Suprapubic skin (tissue), 4 donors: ENCODE measurements at regions not wholly inside any gene's neighbourhood (a gene's known extent, or its start where the extent isn't known, plus 50 kb on each side); places are given as distances from the start of the nearest gene placed in this dataset.

Experiments used
- DNase-seq, 2 donors: peaks; one replicate each; pipeline ENCODE4 v3.0.0-alpha.2; 2019; ENCODE audit warnings: low spot score in 2 of 2
- H3K27ac ChIP-seq: fragments of 200-600 bp; sonication (generic); one replicate; pipeline ENCODE4 v1.5.1; 2019
- H3K27me3 ChIP-seq: fragments of 200-600 bp; sonication (generic); one replicate; pipeline ENCODE4 v1.5.1; 2019
- H3K36me3 ChIP-seq: fragments of 200-600 bp; sonication (generic); one replicate; pipeline ENCODE4 v1.5.1; 2019
- H3K4me1 ChIP-seq: fragments of 200-600 bp; sonication (generic); one replicate; pipeline ENCODE4 v1.5.1; 2019
- H3K4me3 ChIP-seq: fragments of 200-600 bp; sonication (generic); one replicate; pipeline ENCODE4 v1.5.1; 2019; ENCODE audit warnings: mild to moderate bottlenecking
- H3K9me3 ChIP-seq: fragments of 200-600 bp; sonication (generic); one replicate; pipeline ENCODE4 v1.5.1; 2019
- EP300 ChIP-seq: sonication (generic); formaldehyde crosslinking; IDR thresholded peaks from one replicate; pipeline ENCODE4 v1.6.1; 2017; ENCODE audit warnings: antibody characterized with exemption
- POLR2A ChIP-seq, 2 donors: fragments of 450-650 bp; IDR thresholded peaks; one replicate each; pipeline ENCODE4 v1.6.1; 2017; ENCODE audit warnings: antibody characterized with exemption in 2 of 2, mild to moderate bottlenecking in 2 of 2, moderate library complexity in 2 of 2
- POLR2AphosphoS5 ChIP-seq, 3 donors: sonication (generic); formaldehyde crosslinking; IDR thresholded peaks; one replicate each; pipeline ENCODE4 v1.6.1; 2017; ENCODE audit warnings: antibody characterized with exemption in 3 of 3
- WGBS: methylation state at CpG from one replicate; pipeline ENCODE4 v1.1.5; 2018; 5-methylcytosine and 5-hydroxymethylcytosine counted together
- TF ChIP-seq, protein P1 (sequence below), 2 donors: fragments of 200-600 bp in 1 of 2; fragments of 450-650 bp in 1 of 2; sonication (generic) in 1 of 2; IDR thresholded peaks; one replicate each; pipeline ENCODE4 v1.5.1; 2016 to 2019; ENCODE audit warnings: antibody characterized with exemption in 2 of 2, mild to moderate bottlenecking in 1 of 2, moderate library complexity in 1 of 2

GRCh38 chr16:9333469-9333868 lies 242.0 kb downstream of the HAPSTR1 start:
- TF ChIP-seq EP300 (no peak), POLR2A (IDR thresholded peaks at IDR 0.05) (no peak), POLR2AphosphoS5 (IDR thresholded peaks at IDR 0.05) (no peak)
- TF ChIP-seq, protein P1, sequence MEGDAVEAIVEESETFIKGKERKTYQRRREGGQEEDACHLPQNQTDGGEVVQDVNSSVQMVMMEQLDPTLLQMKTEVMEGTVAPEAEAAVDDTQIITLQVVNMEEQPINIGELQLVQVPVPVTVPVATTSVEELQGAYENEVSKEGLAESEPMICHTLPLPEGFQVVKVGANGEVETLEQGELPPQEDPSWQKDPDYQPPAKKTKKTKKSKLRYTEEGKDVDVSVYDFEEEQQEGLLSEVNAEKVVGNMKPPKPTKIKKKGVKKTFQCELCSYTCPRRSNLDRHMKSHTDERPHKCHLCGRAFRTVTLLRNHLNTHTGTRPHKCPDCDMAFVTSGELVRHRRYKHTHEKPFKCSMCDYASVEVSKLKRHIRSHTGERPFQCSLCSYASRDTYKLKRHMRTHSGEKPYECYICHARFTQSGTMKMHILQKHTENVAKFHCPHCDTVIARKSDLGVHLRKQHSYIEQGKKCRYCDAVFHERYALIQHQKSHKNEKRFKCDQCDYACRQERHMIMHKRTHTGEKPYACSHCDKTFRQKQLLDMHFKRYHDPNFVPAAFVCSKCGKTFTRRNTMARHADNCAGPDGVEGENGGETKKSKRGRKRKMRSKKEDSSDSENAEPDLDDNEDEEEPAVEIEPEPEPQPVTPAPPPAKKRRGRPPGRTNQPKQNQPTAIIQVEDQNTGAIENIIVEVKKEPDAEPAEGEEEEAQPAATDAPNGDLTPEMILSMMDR (IDR thresholded peaks at IDR 0.05) = no peak
- Histone ChIP-seq H3K4me1 (no peaks in the 10 kb centered on the region), H3K36me3 (no peaks in the 10 kb centered on the region), H3K4me3 (no peak overlapping the region), H3K27ac (no peak overlapping the region), H3K27me3 (no peaks in the 10 kb centered on the region), H3K9me3 (no peaks in the 10 kb centered on the region)
- whole genome bisulfite sequencing = 83% methylated on average over 2 of the region's 2 CpGs
- DNase-seq = no peak

- 94% methylated on average over 1 of the region's 1 CpG for WGBS
- Histone ChIP-seq H3K4me3 (no peak overlapping the region), H3K4me1 (no peaks in the 10 kb centered on the region), H3K9me3 (no peaks in the 10 kb centered on the region), H3K36me3 (no peaks in the 10 kb centered on the region), H3K27ac (no peak overlapping the region), H3K27me3 (no peaks in the 10 kb centered on the region)
- TF ChIP-seq EP300 (no peak), POLR2A (IDR thresholded peaks at IDR 0.05) (no peak), POLR2AphosphoS5 (IDR thresholded peaks at IDR 0.05) (no peak)
- TF ChIP-seq, protein P1 (IDR thresholded peaks at IDR 0.05) = no peak
- DNase-seq = no peak
Measured at GRCh38 chr16:9334103-9334502, 242.7 kb downstream of the HAPSTR1 start.

DNA sequence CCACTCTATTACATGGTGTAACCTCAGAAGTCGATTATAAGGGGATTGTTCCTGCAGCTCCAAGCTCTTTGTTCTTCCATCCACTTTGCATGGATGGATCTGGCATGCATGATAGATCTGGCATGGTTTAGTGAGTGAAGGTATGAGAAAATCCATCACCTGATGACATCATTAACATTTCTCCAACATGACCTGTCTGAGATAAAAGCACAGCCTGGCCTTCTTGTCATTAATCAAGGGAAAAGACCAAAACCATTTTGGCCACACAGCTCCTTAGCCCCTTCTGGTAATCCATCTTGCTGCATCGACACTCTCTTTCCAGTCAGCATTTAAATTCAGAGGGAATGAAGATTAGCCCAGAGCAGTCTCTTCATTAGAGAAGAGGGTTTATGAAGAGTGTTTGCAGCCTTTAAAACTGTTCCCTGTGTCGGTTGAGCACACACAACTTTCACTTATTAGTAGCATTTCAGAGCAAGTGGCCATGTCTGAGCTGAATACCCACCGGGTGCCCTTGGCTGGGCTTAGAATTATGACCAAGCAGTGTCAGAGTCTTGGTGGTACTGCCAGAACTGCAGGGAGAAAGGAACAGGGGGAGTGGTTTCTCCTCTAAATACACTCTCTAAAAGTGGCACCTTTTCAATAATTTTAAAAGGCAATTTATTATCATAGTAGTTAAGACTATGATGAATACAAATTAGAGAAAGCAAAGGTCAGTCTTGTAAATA lies 246.0 kb downstream of the HAPSTR1 start:
- Histone ChIP-seq H3K27me3 (no peaks in the 10 kb centered on the region), H3K9me3 (no peaks in the 10 kb centered on the region), H3K36me3 (no peaks in the 10 kb centered on the region), H3K4me3 (no peak overlapping the region), H3K4me1 (no peaks in the 10 kb centered on the region), H3K27ac (no peak overlapping the region)
- no peak for DNase-seq
- 60% methylated on average over 4 of the region's 4 CpGs for WGBS
- no peak for TF ChIP-seq EP300

DNA sequence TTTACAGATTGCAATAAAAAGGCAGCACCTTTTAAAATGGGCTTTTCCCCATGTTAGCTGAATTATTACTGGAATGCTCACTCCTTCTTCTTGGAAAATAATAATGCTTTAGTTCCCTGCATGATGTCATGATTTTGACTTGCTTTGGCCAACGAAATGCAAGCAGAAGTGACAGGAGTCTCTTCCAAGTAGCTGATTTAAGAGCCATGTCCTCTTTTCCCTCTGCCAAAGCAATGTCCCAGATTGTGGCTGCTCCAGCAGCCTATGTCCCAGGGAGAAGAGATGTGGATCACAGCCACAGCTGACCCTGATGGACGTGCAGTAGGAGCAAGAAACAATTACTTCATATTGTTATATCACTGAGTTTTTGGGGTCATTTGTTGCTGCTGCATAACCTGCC lies 246.6 kb downstream of the HAPSTR1 start:
- no peaks in the 10 kb centered on the region for H3K9me3 ChIP-seq

GRCh38 chr16:9338510-9338909 lies 247.1 kb downstream of the HAPSTR1 start:
- Histone ChIP-seq H3K9me3 (no peaks in the 10 kb centered on the region), H3K27ac (no peak overlapping the region), H3K36me3 (no peaks in the 10 kb centered on the region), H3K4me3 (no peak overlapping the region), H3K4me1 (no peaks in the 10 kb centered on the region), H3K27me3 (peaks cover 3% of the 10 kb centered on the region)
- TF ChIP-seq POLR2A (IDR thresholded peaks at IDR 0.05) = no peak
- TF ChIP-seq, protein P1 (IDR thresholded peaks at IDR 0.05) = no peak
- TF ChIP-seq POLR2AphosphoS5 (IDR thresholded peaks at IDR 0.05) = no peak
- TF ChIP-seq EP300 = no peak
- WGBS = 84% methylated on average over 4 of the region's 4 CpGs
- no peak for DNase-seq

More for the DNA sequence above, 246.6 kb downstream of the HAPSTR1 start:
- Histone ChIP-seq H3K27ac (no peak overlapping the region), H3K27me3 (peaks cover 3% of the 10 kb centered on the region), H3K4me1 (no peaks in the 10 kb centered on the region), H3K36me3 (no peaks in the 10 kb centered on the region), H3K4me3 (no peak overlapping the region)
- no peak for TF ChIP-seq EP300
- TF ChIP-seq POLR2A (IDR thresholded peaks at IDR 0.05) = no peak
- TF ChIP-seq, protein P1 (IDR thresholded peaks at IDR 0.05) = no peak
- no peak for TF ChIP-seq POLR2AphosphoS5 (IDR thresholded peaks at IDR 0.05)
- 43% methylated on average over 2 of the region's 2 CpGs for WGBS
- no peak for DNase-seq
